GM18858 (cell line): ENCODE measurements at regions not wholly inside any gene's neighbourhood (a gene's known extent, or its start where the extent isn't known, plus 50 kb on each side); places are given as distances from the start of the nearest gene placed in this dataset.
A peak's percentile ranks its signal among the peaks of the same experiment; 100 is the strongest.
"Not testable (repeated sequence)": the region's sequence is repeated elsewhere in the genome, so short reads cannot be mapped to it uniquely, and the experiment has no call there.

Experiments used
- ATAC-seq: cut with Tn5 transposase; IDR thresholded peaks from one replicate; pipeline ENCODE4 v1.9.1; 2021; ENCODE audit not compliant: unreplicated experiment

- no peak for ATAC-seq
Measured at GRCh38 chr3:110296885-110297284, 774.7 kb upstream of the NECTIN3 start.

- no peak for ATAC-seq
Measured at GRCh38 chr3:110301781-110302180, 769.8 kb upstream of the NECTIN3 start.

- no peak for ATAC-seq
Measured at GRCh38 chr3:110307065-110307809, 764.4 kb upstream of the NECTIN3 start.

- no peak for ATAC-seq
Measured at GRCh38 chr3:110311541-110311940, 760.1 kb upstream of the NECTIN3 start.

- peak; percentile 91 for ATAC-seq
Measured at GRCh38 chr3:110314512-110315114, 757.0 kb upstream of the NECTIN3 start.

GRCh38 chr3:110318108-110318507 is 753.5 kb upstream of the NECTIN3 start:
- no peak for ATAC-seq

GRCh38 chr3:110323349-110323748 is 748.3 kb upstream of the NECTIN3 start:
- ATAC-seq: no peak

GRCh38 chr3:110324171-110324705 is 747.4 kb upstream of the NECTIN3 start:
- ATAC-seq: no peak

GRCh38 chr3:110327870-110328269 is 743.7 kb upstream of the NECTIN3 start:
- no peak for ATAC-seq

- ATAC-seq: not testable (repeated sequence)
Measured at GRCh38 chr3:110331562-110331961, 740.1 kb upstream of the NECTIN3 start.

GRCh38 chr3:110332629-110333028 is 739.0 kb upstream of the NECTIN3 start:
- ATAC-seq: no peak

GRCh38 chr3:110341047-110341446 is 730.6 kb upstream of the NECTIN3 start:
- ATAC-seq: no peak

GRCh38 chr3:110343376-110343775 is 728.2 kb upstream of the NECTIN3 start:
- no peak for ATAC-seq

- ATAC-seq: peak; percentile 86
Measured at GRCh38 chr3:110343945-110344344, 727.7 kb upstream of the NECTIN3 start.

GRCh38 chr3:110344487-110344886 is 727.1 kb upstream of the NECTIN3 start:
- no peak for ATAC-seq

GRCh38 chr3:110344897-110345767 is 726.5 kb upstream of the NECTIN3 start:
- ATAC-seq: peak; percentile 32

GRCh38 chr3:110349295-110349694 is 722.3 kb upstream of the NECTIN3 start:
- ATAC-seq: no peak

- ATAC-seq: no peak
Measured at GRCh38 chr3:110352841-110353604, 718.6 kb upstream of the NECTIN3 start.

- ATAC-seq: no peak
Measured at GRCh38 chr3:110362751-110363150, 708.9 kb upstream of the NECTIN3 start.

GRCh38 chr3:110367289-110367688 is 704.3 kb upstream of the NECTIN3 start:
- ATAC-seq: not testable (repeated sequence)
